ENCODE measurements at regions not wholly inside any gene's neighbourhood (a gene's known extent, or its start where the extent isn't known, plus 50 kb on each side); places are given as distances from the start of the nearest gene placed in this dataset.

DNA sequence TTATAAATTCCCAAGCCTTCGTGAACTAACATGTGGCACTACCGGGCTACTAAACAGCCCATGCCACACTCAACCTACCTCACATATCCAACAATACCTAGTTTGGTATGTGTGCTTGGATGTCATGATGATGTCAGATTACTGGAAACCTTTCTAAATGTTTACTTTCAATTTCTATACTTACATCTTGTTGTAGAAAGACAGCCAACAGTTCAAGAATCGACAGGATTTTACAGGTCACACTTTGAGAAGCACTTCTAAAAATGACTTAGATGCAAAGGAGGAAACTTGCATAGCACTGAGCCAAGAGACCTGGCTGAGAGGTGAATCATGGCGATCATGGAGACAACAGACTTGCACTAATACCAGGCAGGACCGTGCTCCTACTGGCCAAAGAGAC, 209.9 kb downstream of the COL4A1 start:
- Histone ChIP-seq H3K9me3 (no peaks in the 10 kb centered on the region), H3K27me3 (no peaks in the 10 kb centered on the region), H3K9ac (ENCODE audit: low read depth in 2 of 2, low read length in 2 of 2) (no peak overlapping the region), H3K4me3 (no peak overlapping the region), H3K27ac (no peak overlapping the region), H3K4me1 (no peaks in the 10 kb centered on the region), H3K36me3 (no peaks in the 10 kb centered on the region)
- TF ChIP-seq CTCF (IDR thresholded peaks at IDR 0.05): no peak
- intact Hi-C loops (cut with DNase I): no loop called here
- DNase-seq: no peak

DNA sequence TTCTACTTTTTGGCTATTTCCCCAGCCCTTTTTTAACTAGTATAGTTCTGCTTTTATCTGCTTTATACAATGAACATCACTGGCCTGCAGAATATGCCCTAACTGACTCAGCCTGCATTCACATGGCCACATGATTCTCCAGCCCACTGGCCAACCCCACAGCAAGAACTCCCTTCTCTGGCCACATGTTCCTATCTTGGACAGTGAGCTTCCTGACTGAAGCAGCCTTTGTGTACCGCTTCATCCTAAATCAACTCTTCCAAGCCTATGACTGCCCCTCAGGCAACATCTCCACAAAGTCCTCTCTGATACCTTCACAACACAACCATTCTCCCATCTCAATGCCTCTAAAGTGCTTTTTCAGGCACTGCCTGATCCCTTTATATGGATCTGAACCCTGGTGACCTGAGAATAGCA, 214.1 kb downstream of the COL4A1 start:
- no peak for DNase-seq
- H3K4me1 ChIP-seq: no peaks in the 10 kb centered on the region
- TF ChIP-seq CTCF (IDR thresholded peaks at IDR 0.05): no peak
- H3K9ac ChIP-seq (ENCODE audit: low read depth in 2 of 2, low read length in 2 of 2): no peak overlapping the region
- intact Hi-C loops (cut with DNase I): no loop called here
- no peaks in the 10 kb centered on the region for H3K9me3 ChIP-seq
- H3K27ac ChIP-seq: no peak overlapping the region
- H3K27me3 ChIP-seq: no peaks in the 10 kb centered on the region
- no peak overlapping the region for H3K4me3 ChIP-seq
- no peaks in the 10 kb centered on the region for H3K36me3 ChIP-seq

DNA sequence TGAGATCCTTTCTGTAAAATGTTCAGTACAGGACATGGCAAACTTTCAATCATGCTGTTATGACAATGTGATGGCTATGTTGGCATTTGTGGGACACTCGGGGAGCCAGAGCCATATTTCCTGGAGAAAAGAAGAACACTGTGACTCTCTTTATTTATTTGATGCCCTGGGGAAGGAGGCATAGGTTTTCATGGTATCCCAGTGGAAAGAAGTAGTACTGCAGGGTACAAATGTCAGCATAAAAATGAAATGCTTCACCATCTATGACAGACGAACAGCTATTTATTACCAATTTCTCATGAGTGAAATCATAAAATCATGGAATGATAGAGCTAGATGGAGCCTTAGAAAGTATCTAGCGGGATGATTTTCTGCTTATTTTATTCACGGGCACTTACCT, 217.1 kb downstream of the COL4A1 start:
- Histone ChIP-seq H3K4me1 (no peaks in the 10 kb centered on the region), H3K9ac (ENCODE audit: low read depth in 2 of 2, low read length in 2 of 2) (no peak overlapping the region), H3K4me3 (no peak overlapping the region), H3K27ac (no peak overlapping the region), H3K9me3 (no peaks in the 10 kb centered on the region), H3K27me3 (no peaks in the 10 kb centered on the region), H3K36me3 (no peaks in the 10 kb centered on the region)
- intact Hi-C loops (cut with DNase I): no loop called here
- no peak for DNase-seq
- TF ChIP-seq CTCF (IDR thresholded peaks at IDR 0.05): no peak

DNA sequence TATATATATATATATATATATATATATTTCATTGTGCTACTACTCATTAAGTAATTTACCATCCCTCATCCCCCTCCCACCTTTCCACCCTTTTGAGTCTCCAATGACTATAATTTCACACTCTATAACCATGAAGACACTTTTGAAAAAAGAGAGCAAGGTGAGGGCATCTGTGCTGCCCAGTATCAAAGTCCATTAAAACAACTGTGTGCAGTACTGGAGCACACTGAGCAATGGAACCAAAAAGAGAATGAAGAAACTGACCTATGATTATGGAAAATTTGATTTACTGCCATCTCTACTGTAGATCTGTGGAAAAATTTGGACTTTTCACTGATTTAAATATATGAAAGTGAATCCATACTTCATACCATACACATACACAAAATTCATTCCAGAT, 217.9 kb downstream of the COL4A1 start:
- Histone ChIP-seq H3K36me3 (no peaks in the 10 kb centered on the region), H3K27ac (no peak overlapping the region), H3K4me3 (no peak overlapping the region), H3K27me3 (no peaks in the 10 kb centered on the region), H3K4me1 (no peaks in the 10 kb centered on the region), H3K9ac (ENCODE audit: low read depth in 2 of 2, low read length in 2 of 2) (no peak overlapping the region), H3K9me3 (no peaks in the 10 kb centered on the region)
- DNase-seq: no peak
- TF ChIP-seq CTCF (IDR thresholded peaks at IDR 0.05): no peak
- intact Hi-C loops (cut with DNase I): no loop called here

DNA sequence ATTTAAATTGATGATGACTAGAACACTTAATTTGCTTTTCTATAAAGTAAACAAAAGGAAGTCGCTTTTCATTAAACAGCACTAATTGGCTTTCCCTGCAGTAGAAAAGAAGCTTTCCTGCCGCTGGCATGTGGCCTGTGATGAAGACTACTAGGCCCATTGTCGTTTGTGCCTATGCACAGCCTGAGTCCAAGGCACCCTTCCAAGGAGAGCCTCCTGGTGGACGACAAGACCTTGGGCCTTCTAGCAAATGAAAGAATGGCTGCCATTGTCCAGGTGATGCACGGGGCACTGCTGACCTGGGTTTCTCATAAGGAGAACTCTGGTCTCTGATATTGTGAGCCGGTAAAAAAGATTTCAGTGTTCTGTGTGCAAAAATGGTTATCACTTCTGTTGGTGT, 233.0 kb downstream of the COL4A1 start:
- no peaks in the 10 kb centered on the region for H3K27me3 ChIP-seq
- DNase-seq: no peak
- no peak for TF ChIP-seq CTCF (IDR thresholded peaks at IDR 0.05)
- H3K27ac ChIP-seq: no peak overlapping the region
- no peaks in the 10 kb centered on the region for H3K36me3 ChIP-seq
- no peaks in the 10 kb centered on the region for H3K4me1 ChIP-seq
- H3K9me3 ChIP-seq: no peaks in the 10 kb centered on the region
- H3K9ac ChIP-seq (ENCODE audit: low read depth in 2 of 2, low read length in 2 of 2): no peak overlapping the region
- intact Hi-C loops (cut with DNase I): no loop called here
- H3K4me3 ChIP-seq: no peak overlapping the region
